Prostate gland (tissue), 2 donors: ENCODE measurements at regions not wholly inside any gene's neighbourhood (a gene's known extent, or its start where the extent isn't known, plus 50 kb on each side); places are given as distances from the start of the nearest gene placed in this dataset.

Source experiments
- CTCF ChIP-seq, 4 experiments: fragments of 200-600 bp in 2 of 4; fragments of 450-650 bp in 2 of 4; sonication (generic) in 2 of 4; IDR thresholded peaks; 1 replicate in 3 of 4; 2 replicates in 1 of 4; pipeline ENCODE4 v1.5.1; 2016 to 2019; ENCODE audit warnings: antibody characterized with exemption in 4 of 4, mild to moderate bottlenecking in 2 of 4, moderate library complexity in 2 of 4
- POLR2AphosphoS5 ChIP-seq: sonication (generic); formaldehyde crosslinking; IDR thresholded peaks from one replicate; pipeline ENCODE4 v1.6.1; 2017; ENCODE audit warnings: antibody characterized with exemption

- TF ChIP-seq CTCF (IDR thresholded peaks at IDR 0.05) (no peak), POLR2AphosphoS5 (no peak)
Measured at GRCh38 chr3:135848051-135848450, 117.5 kb upstream of the PPP2R3A start.
